GM23338 (cell line): ENCODE measurements at regions not wholly inside any gene's neighbourhood (a gene's known extent, or its start where the extent isn't known, plus 50 kb on each side); places are given as distances from the start of the nearest gene placed in this dataset.
"Not testable (repeated sequence)": the region's sequence is repeated elsewhere in the genome, so short reads cannot be mapped to it uniquely, and the experiment has no call there.

ENCODE experiments used
- ATAC-seq: fragments of 200-7000 bp; cut with Tn5 transposase; 3 replicates; pipeline ENCODE4 v1.9.1; 2020
- DNase-seq: peaks from one replicate; pipeline ENCODE4 v3.0.0-alpha.2; 2015; ENCODE audit warnings: low spot score
- H2AFZ ChIP-seq: fragments of 200-600 bp; sonication (generic); 2 replicates; pipeline ENCODE4 v1.8.0; 2016; ENCODE audit warnings: antibody characterized with exemption, mild to moderate bottlenecking, moderate library complexity
- H3F3A ChIP-seq: fragments of 200-600 bp; sonication (generic); replicated peaks from 2 replicates; pipeline ENCODE4 v1.8.0; 2017; ENCODE audit warnings: antibody characterized with exemption, mixed run types, low read depth
- H3K27ac ChIP-seq: fragments of 200-600 bp; sonication (generic); 2 replicates; pipeline ENCODE4 v1.6.1; 2016; ENCODE audit warnings: low read depth
- H3K27me3 ChIP-seq: fragments of 200-600 bp; sonication (generic); 2 replicates; pipeline ENCODE4 v1.8.0; 2016; ENCODE audit warnings: mild to moderate bottlenecking, mixed run types, moderate library complexity; ENCODE audit not compliant: insufficient read depth
- H3K36me3 ChIP-seq: fragments of 200-600 bp; sonication (generic); 2 replicates; pipeline ENCODE4 v1.8.0; 2016; ENCODE audit warnings: mild to moderate bottlenecking; ENCODE audit not compliant: insufficient read depth
- H3K4me1 ChIP-seq: fragments of 200-600 bp; sonication (generic); 2 replicates; pipeline ENCODE4 v1.8.0; 2016; ENCODE audit warnings: mild to moderate bottlenecking, moderate library complexity; ENCODE audit not compliant: insufficient read depth
- H3K4me2 ChIP-seq: fragments of 200-600 bp; sonication (generic); 2 replicates; pipeline ENCODE4 v1.7.1; 2017; ENCODE audit warnings: mixed run types
- H3K4me3 ChIP-seq: fragments of 200-600 bp; sonication (generic); 2 replicates; pipeline ENCODE4 v1.6.1; 2016; ENCODE audit warnings: mixed run types
- H3K79me2 ChIP-seq: fragments of 200-600 bp; sonication (generic); replicated peaks from 2 replicates; pipeline ENCODE4 v1.8.0; 2017; ENCODE audit warnings: mild to moderate bottlenecking; ENCODE audit not compliant: insufficient read depth
- H3K9me2 ChIP-seq: fragments of 200-600 bp; sonication (generic); 2 replicates; pipeline ENCODE4 v1.8.0; 2017; ENCODE audit not compliant: insufficient read depth
- H4K20me1 ChIP-seq: fragments of 200-600 bp; sonication (generic); replicated peaks from 2 replicates; pipeline ENCODE4 v1.8.0; 2017; ENCODE audit warnings: mild to moderate bottlenecking; ENCODE audit not compliant: insufficient read depth
- H3K27ac Mint-ChIP-seq: 2 replicates; pipeline ENCODE4 v1.8.0; 2020; ENCODE audit warnings: inconsistent platforms, mild to moderate bottlenecking, moderate library complexity, mixed read lengths
- H3K27me3 Mint-ChIP-seq: 3 replicates; pipeline ENCODE4 v1.8.0; 2022; ENCODE audit warnings: low read depth, mild to moderate bottlenecking, moderate library complexity, mixed read lengths, inconsistent platforms; ENCODE audit not compliant: insufficient read depth, poor library complexity
- H3K36me3 Mint-ChIP-seq: 3 replicates; pipeline ENCODE4 v1.8.0; 2021; ENCODE audit warnings: low read depth, mild to moderate bottlenecking, inconsistent platforms, moderate library complexity, mixed read lengths
- H3K4me1 Mint-ChIP-seq: 3 replicates; pipeline ENCODE4 v1.8.0; 2020; ENCODE audit warnings: mild to moderate bottlenecking, inconsistent platforms, mixed read lengths
- H3K4me3 Mint-ChIP-seq: 3 replicates; pipeline ENCODE4 v1.8.0; 2021; ENCODE audit warnings: moderate library complexity, mild to moderate bottlenecking, inconsistent platforms, mixed read lengths
- H3K9me3 Mint-ChIP-seq: 3 replicates; pipeline ENCODE4 v1.8.0; 2020; ENCODE audit warnings: moderate library complexity, mild to moderate bottlenecking, inconsistent platforms, mixed read lengths
- CREB1 ChIP-seq: fragments of 250-450 bp; sonication (Bioruptor Pico); IDR thresholded peaks from 2 replicates; pipeline ENCODE4 v1.5.0; 2020; ENCODE audit warnings: low read depth, mild to moderate bottlenecking, moderate library complexity
- EZH2phosphoT487 ChIP-seq: fragments of 200-600 bp; sonication (generic); IDR thresholded peaks from one replicate; pipeline ENCODE4 v1.8.1; 2018; ENCODE audit warnings: antibody characterized with exemption; ENCODE audit not compliant: unreplicated experiment
- NANOG ChIP-seq: IDR thresholded peaks from 2 replicates; pipeline ENCODE4 v1.6.1; 2016; ENCODE audit warnings: antibody characterized with exemption, borderline replicate concordance
- POLR2AphosphoS5 ChIP-seq: IDR thresholded peaks from 2 replicates; pipeline ENCODE4 v1.6.1; 2016; ENCODE audit warnings: antibody characterized with exemption, low read depth
- ZNF114 ChIP-seq: fragments of 250-450 bp; sonication (Bioruptor Pico); IDR thresholded peaks from 2 replicates; pipeline ENCODE4 v1.5.0; 2020; ENCODE audit warnings: mild to moderate bottlenecking, moderate library complexity
- ZNF331 ChIP-seq: fragments of 250-450 bp; sonication (Bioruptor Pico); IDR thresholded peaks from 2 replicates; pipeline ENCODE4 v1.5.0; 2020; ENCODE audit warnings: low read depth, mild to moderate bottlenecking, moderate library complexity
- ZNF462 ChIP-seq: fragments of 250-450 bp; sonication (Bioruptor Pico); IDR thresholded peaks from 2 replicates; pipeline ENCODE4 v1.5.0; 2020; ENCODE audit warnings: mild to moderate bottlenecking, moderate library complexity
- TF ChIP-seq, protein P1 (sequence below): IDR thresholded peaks from 2 replicates; pipeline ENCODE4 v1.6.1; 2016; ENCODE audit warnings: antibody characterized with exemption
- TF ChIP-seq, protein P2 (sequence below), 2 experiments: fragments of 200-600 bp in 1 of 2; sonication (generic) in 1 of 2; conservative IDR thresholded peaks; 2 replicates each; pipeline versions ENCODE4 v1.5.1 to v1.6.1; 2016 to 2017; ENCODE audit warnings: antibody characterized with exemption in 2 of 2, low read depth in 2 of 2, mild to moderate bottlenecking in 2 of 2, moderate library complexity in 1 of 2

GRCh38 chr3:178119608-178120295 lies 416.5 kb upstream of the KCNMB2 start:
- DNase-seq, H3K27ac Mint-ChIP-seq, H3F3A ChIP-seq, H3K27me3 ChIP-seq, H3K36me3 ChIP-seq, ATAC-seq, H3K27me3 Mint-ChIP-seq, H3K4me2 ChIP-seq, H3K9me2 ChIP-seq, H3K27ac ChIP-seq, H3K36me3 Mint-ChIP-seq, H3K4me1 ChIP-seq, H3K4me1 Mint-ChIP-seq, H3K9me3 Mint-ChIP-seq, H3K4me3 ChIP-seq, H2AFZ ChIP-seq, H4K20me1 ChIP-seq, H3K79me2 ChIP-seq, H3K4me3 Mint-ChIP-seq: not testable (repeated sequence)

- no peak for ATAC-seq
- no peak overlapping the region for H3K4me2 ChIP-seq
- TF ChIP-seq ZNF331 (CRISPR knock-in tag) (no peak), EZH2phosphoT487 (no peak), ZNF462 (no peak), POLR2AphosphoS5 (no peak), CREB1 (no peak), ZNF114 (CRISPR knock-in tag) (no peak), NANOG (no peak)
- TF ChIP-seq, protein P1, sequence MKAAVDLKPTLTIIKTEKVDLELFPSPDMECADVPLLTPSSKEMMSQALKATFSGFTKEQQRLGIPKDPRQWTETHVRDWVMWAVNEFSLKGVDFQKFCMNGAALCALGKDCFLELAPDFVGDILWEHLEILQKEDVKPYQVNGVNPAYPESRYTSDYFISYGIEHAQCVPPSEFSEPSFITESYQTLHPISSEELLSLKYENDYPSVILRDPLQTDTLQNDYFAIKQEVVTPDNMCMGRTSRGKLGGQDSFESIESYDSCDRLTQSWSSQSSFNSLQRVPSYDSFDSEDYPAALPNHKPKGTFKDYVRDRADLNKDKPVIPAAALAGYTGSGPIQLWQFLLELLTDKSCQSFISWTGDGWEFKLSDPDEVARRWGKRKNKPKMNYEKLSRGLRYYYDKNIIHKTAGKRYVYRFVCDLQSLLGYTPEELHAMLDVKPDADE, result no peak
- TF ChIP-seq, protein P2, sequence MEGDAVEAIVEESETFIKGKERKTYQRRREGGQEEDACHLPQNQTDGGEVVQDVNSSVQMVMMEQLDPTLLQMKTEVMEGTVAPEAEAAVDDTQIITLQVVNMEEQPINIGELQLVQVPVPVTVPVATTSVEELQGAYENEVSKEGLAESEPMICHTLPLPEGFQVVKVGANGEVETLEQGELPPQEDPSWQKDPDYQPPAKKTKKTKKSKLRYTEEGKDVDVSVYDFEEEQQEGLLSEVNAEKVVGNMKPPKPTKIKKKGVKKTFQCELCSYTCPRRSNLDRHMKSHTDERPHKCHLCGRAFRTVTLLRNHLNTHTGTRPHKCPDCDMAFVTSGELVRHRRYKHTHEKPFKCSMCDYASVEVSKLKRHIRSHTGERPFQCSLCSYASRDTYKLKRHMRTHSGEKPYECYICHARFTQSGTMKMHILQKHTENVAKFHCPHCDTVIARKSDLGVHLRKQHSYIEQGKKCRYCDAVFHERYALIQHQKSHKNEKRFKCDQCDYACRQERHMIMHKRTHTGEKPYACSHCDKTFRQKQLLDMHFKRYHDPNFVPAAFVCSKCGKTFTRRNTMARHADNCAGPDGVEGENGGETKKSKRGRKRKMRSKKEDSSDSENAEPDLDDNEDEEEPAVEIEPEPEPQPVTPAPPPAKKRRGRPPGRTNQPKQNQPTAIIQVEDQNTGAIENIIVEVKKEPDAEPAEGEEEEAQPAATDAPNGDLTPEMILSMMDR (conservative IDR thresholded peaks at IDR 0.05; ENCODE audit: low read depth in 2 of 2), result no peak
These were observed 415.9 kb upstream of the KCNMB2 start for GRCh38 chr3:178120367-178120766.

More at GRCh38 chr3:178120367-178120766, 415.9 kb upstream of the KCNMB2 start:
- Histone ChIP-seq H3K9me2 (peaks cover 3% of the 10 kb centered on the region), H2AFZ (no peak overlapping the region), H4K20me1 (no peaks in the 10 kb centered on the region), H3K4me3 (no peak overlapping the region), H3K79me2 (no peaks in the 10 kb centered on the region), H3K27ac (no peak overlapping the region), H3K27me3 (no peaks in the 10 kb centered on the region), H3K4me1 (no peaks in the 10 kb centered on the region; the same call in 1 of the 2 replicates), H3K36me3 (no peaks in the 10 kb centered on the region), H3F3A (no peaks in the 10 kb centered on the region)
- H3K36me3 Mint-ChIP-seq, result peaks cover 4% of the 10 kb centered on the region; the same call in 2 of the 3 replicates
- no peak overlapping the region for H3K27ac Mint-ChIP-seq
- no peak for DNase-seq
- peaks cover 9% of the 10 kb centered on the region for H3K9me3 Mint-ChIP-seq
- no peak overlapping the region for H3K4me3 Mint-ChIP-seq
- no peaks in the 10 kb centered on the region for H3K27me3 Mint-ChIP-seq
- H3K4me1 Mint-ChIP-seq, result peaks cover 3% of the 10 kb centered on the region; the same call in 1 of the 3 replicates
